ENCODE measurements at regions not wholly inside any gene's neighbourhood (a gene's known extent, or its start where the extent isn't known, plus 50 kb on each side); places are given as distances from the start of the nearest gene placed in this dataset.

- Histone ChIP-seq H3K4me3 (no peak overlapping the region), H3K9me3 (peaks cover 0 to 15% (median 0%) of the 10 kb centered on the region in 3 donors), H3K27ac (no peak overlapping the region), H3K27me3 (no peaks in the 10 kb centered on the region), H3K36me3 (no peaks in the 10 kb centered on the region), H3K4me1 (no peaks in the 10 kb centered on the region)
- 86 to 91% methylated on average over 5 of the region's 5 CpGs for WGBS, 2 donors (ENCODE audit: low coverage in 1 of 2)
- no peak for ATAC-seq
- TF ChIP-seq EP300 (IDR thresholded peaks at IDR 0.05) (no peak), POLR2AphosphoS5 (IDR thresholded peaks at IDR 0.05) (no peak), CTCF (IDR thresholded peaks at IDR 0.05) (no peak), POLR2A (IDR thresholded peaks at IDR 0.05) (no peak)
These were observed 118.9 kb upstream of the UBL3 start for GRCh38 chr13:29969286-29969685.

DNA sequence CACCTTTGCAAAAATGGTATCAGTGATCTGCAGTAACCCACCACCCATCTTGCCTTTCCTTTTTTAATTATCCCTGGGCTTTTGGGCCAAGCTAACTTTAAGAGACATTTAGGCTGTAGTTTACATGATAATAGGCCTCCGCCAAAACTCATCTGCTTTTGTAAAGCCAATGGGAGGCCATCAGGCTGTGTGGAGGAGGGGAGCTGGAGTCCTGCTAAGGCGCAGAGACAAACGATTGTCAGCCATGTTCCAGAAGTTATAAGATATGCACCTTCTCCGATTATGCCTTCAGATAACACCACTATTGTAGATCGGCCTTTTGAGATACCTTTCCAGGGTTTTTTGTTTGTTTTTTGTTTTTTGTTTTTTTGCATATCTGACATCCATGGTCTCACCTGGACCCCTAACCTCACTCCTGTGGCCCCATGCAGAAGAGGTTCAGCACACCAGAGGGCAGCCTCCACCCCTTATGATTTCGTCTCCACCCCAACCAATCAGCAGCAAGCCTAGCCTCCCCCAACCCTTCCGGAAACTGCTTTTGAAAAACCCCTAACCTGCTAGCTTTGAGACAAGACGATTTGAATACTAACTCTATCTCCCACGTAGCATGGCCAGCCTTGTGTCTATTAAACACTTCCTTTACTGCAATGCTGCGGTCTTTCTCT lies 113.9 kb upstream of the UBL3 start:
- H3K9me3 ChIP-seq, result peaks cover 0 to 15% (median 0%) of the 10 kb centered on the region in 3 donors
- peaks cover under 1% of the 10 kb centered on the region for H3K27me3 ChIP-seq
- WGBS, 2 donors (ENCODE audit: low coverage in 1 of 2), result 76 to 88% methylated on average over 6 to 10 of the region's 10 CpGs
- ATAC-seq, result no peak
- H3K4me1 ChIP-seq, result no peaks in the 10 kb centered on the region
- H3K36me3 ChIP-seq, result no peaks in the 10 kb centered on the region
- H3K27ac ChIP-seq, result no peak overlapping the region
- no peak overlapping the region for H3K4me3 ChIP-seq
- TF ChIP-seq EP300 (IDR thresholded peaks at IDR 0.05) (no peak), POLR2A (IDR thresholded peaks at IDR 0.05) (no peak), CTCF (IDR thresholded peaks at IDR 0.05) (no peak), POLR2AphosphoS5 (IDR thresholded peaks at IDR 0.05) (no peak)

GRCh38 chr13:29963089-29963488 lies 112.7 kb upstream of the UBL3 start:
- no peak for ATAC-seq
- Histone ChIP-seq H3K9me3 (peaks cover 0 to 15% (median 0%) of the 10 kb centered on the region in 3 donors), H3K27ac (no peak overlapping the region), H3K4me1 (no peaks in the 10 kb centered on the region), H3K4me3 (no peak overlapping the region), H3K36me3 (no peaks in the 10 kb centered on the region), H3K27me3 (peaks cover 6% of the 10 kb centered on the region)
- no peak for TF ChIP-seq POLR2A (IDR thresholded peaks at IDR 0.05)
- WGBS, 2 donors (ENCODE audit: low coverage in 1 of 2), result 45 to 67% methylated on average over 2 to 3 of the region's 3 CpGs

DNA sequence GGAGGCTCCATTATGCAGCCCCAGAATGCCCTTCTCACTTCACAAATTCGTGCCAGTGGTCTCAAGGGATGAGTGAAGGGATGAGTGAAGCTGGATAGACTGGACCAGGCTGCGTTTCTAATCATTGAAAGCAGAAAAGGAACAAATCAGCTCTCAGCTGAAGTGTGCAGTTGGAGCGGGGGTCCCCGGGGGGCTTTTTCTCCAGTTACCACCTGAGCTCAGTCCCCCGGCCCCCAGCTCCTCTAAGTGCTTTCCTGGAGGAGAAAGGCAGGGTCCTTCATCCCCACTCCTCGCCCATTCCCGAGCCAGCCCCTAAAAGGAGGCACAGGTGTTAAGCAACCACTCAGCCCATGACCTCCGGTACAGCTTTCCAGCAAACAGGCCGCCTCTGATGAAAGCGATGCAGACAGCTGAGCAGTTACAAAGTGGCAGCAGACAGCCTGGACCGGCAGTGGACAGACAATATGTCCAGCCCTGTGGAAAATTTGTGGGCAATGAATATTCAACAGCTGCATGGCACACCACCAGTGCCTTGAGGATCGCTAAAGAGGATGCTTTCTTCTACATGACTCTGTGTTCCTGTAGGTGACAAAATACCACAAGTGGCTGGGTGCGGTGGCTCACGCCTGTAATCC lies 110.7 kb upstream of the UBL3 start:
- ATAC-seq, result no peak
- WGBS, 2 donors (ENCODE audit: low coverage in 1 of 2), result 82 to 95% methylated on average over 4 to 9 of the region's 14 CpGs
- peaks cover 0 to 3% (median 0%) of the 10 kb centered on the region in 3 donors for H3K4me1 ChIP-seq
- no peak overlapping the region for H3K4me3 ChIP-seq
- H3K27me3 ChIP-seq, result peaks cover 6% of the 10 kb centered on the region
- H3K9me3 ChIP-seq, result no peaks in the 10 kb centered on the region
- no peak for TF ChIP-seq EP300 (IDR thresholded peaks at IDR 0.05)
- TF ChIP-seq POLR2AphosphoS5 (IDR thresholded peaks at IDR 0.05), result no peak
- no peak for TF ChIP-seq CTCF (IDR thresholded peaks at IDR 0.05)
- TF ChIP-seq POLR2A (IDR thresholded peaks at IDR 0.05), result no peak
- H3K27ac ChIP-seq, result no peak overlapping the region
- H3K36me3 ChIP-seq, result no peaks in the 10 kb centered on the region

DNA sequence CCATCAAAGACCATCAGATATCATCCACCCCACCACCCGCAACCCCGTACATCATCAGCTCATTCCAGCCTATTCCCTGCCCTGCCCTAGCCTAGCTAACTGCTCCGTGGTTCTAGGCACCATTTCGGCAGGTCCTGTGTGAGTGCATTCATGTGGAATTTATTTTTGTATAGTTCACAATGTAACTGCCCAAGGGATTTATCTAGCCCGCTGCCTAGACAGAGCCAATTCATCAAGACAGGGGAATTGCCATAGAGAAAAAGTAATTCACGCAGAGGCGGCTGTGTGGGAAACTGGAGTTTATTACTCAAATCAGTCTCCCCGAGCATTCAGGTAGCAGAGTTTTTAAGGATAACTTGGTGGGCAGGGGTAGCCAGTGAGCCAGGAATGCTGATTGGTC lies 109.2 kb upstream of the UBL3 start:
- no peak for TF ChIP-seq EP300 (IDR thresholded peaks at IDR 0.05)
- no peak for TF ChIP-seq POLR2AphosphoS5 (IDR thresholded peaks at IDR 0.05)
- no peak for TF ChIP-seq POLR2A (IDR thresholded peaks at IDR 0.05)
- TF ChIP-seq CTCF (IDR thresholded peaks at IDR 0.05), result no peak
- no peak for ATAC-seq
- Histone ChIP-seq H3K36me3 (no peaks in the 10 kb centered on the region), H3K9me3 (no peaks in the 10 kb centered on the region), H3K4me1 (peaks cover 0 to 3% (median 0%) of the 10 kb centered on the region in 3 donors), H3K27me3 (peaks cover 7% of the 10 kb centered on the region), H3K4me3 (no peak overlapping the region), H3K27ac (no peak overlapping the region)
- WGBS, 2 donors (ENCODE audit: low coverage in 1 of 2), result 85 to 91% methylated on average over 4 to 7 of the region's 8 CpGs
